ENCODE measurements at regions not wholly inside any gene's neighbourhood (a gene's known extent, or its start where the extent isn't known, plus 50 kb on each side); places are given as distances from the start of the nearest gene placed in this dataset.

GRCh38 chrX:2550328-2551020 is 49.7 kb upstream of the DHRSX start:
- Histone ChIP-seq H3K4me3 (no peak overlapping the region), H3K27ac (no peak overlapping the region), H3K36me3 (no peaks in the 10 kb centered on the region), H3K27me3 (replicated peaks; ENCODE audit: insufficient read depth) (no peaks in the 10 kb centered on the region), H3K4me1 (ENCODE audit: control insufficient read depth in 1 of 2, low read depth in 2 of 2) (no peaks in the 10 kb centered on the region), H3K9me3 (no peaks in the 10 kb centered on the region)
- ATAC-seq (ENCODE audit: insufficient number of reproducible peaks, low FRiP score, low read depth) (no peak), DNase-seq (ENCODE audit: low spot score) (no peak)
- TF ChIP-seq CTCF (IDR thresholded peaks at IDR 0.05): no peak
